ENCODE measurements at regions not wholly inside any gene's neighbourhood (a gene's known extent, or its start where the extent isn't known, plus 50 kb on each side); places are given as distances from the start of the nearest gene placed in this dataset.

GRCh38 chr1:194078765-194079164 is 892.4 kb upstream of the B3GALT2 start:
- TF ChIP-seq, protein P1, sequence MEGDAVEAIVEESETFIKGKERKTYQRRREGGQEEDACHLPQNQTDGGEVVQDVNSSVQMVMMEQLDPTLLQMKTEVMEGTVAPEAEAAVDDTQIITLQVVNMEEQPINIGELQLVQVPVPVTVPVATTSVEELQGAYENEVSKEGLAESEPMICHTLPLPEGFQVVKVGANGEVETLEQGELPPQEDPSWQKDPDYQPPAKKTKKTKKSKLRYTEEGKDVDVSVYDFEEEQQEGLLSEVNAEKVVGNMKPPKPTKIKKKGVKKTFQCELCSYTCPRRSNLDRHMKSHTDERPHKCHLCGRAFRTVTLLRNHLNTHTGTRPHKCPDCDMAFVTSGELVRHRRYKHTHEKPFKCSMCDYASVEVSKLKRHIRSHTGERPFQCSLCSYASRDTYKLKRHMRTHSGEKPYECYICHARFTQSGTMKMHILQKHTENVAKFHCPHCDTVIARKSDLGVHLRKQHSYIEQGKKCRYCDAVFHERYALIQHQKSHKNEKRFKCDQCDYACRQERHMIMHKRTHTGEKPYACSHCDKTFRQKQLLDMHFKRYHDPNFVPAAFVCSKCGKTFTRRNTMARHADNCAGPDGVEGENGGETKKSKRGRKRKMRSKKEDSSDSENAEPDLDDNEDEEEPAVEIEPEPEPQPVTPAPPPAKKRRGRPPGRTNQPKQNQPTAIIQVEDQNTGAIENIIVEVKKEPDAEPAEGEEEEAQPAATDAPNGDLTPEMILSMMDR (IDR thresholded peaks at IDR 0.05) = no peak
- no peak for TF ChIP-seq ZFX (IDR thresholded peaks at IDR 0.05; ENCODE audit: borderline replicate concordance)

Measured in 22Rv1 (cell line).